ENCODE measurements at regions not wholly inside any gene's neighbourhood (a gene's known extent, or its start where the extent isn't known, plus 50 kb on each side); places are given as distances from the start of the nearest gene placed in this dataset.

- TF ChIP-seq, protein P1, sequence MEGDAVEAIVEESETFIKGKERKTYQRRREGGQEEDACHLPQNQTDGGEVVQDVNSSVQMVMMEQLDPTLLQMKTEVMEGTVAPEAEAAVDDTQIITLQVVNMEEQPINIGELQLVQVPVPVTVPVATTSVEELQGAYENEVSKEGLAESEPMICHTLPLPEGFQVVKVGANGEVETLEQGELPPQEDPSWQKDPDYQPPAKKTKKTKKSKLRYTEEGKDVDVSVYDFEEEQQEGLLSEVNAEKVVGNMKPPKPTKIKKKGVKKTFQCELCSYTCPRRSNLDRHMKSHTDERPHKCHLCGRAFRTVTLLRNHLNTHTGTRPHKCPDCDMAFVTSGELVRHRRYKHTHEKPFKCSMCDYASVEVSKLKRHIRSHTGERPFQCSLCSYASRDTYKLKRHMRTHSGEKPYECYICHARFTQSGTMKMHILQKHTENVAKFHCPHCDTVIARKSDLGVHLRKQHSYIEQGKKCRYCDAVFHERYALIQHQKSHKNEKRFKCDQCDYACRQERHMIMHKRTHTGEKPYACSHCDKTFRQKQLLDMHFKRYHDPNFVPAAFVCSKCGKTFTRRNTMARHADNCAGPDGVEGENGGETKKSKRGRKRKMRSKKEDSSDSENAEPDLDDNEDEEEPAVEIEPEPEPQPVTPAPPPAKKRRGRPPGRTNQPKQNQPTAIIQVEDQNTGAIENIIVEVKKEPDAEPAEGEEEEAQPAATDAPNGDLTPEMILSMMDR (IDR thresholded peaks at IDR 0.05; ENCODE audit: insufficient read depth, low read length, poor library complexity, severe bottlenecking): no peak
- TF ChIP-seq EZH2phosphoT487 (conservative IDR thresholded peaks at IDR 0.05; ENCODE audit: low read length): no peak
Measured at GRCh38 chr1:60558236-60558635, 484.7 kb upstream of the C1orf87 start.

Data from SU-DHL-6 (cell line).